GM12865 (cell line): ENCODE measurements at regions not wholly inside any gene's neighbourhood (a gene's known extent, or its start where the extent isn't known, plus 50 kb on each side); places are given as distances from the start of the nearest gene placed in this dataset.

Experiments
- DNase-seq: peaks from one replicate; pipeline ENCODE4 v3.0.0; 2010; ENCODE audit warnings: low read depth
- H3K4me3 ChIP-seq: 2 replicates; pipeline ENCODE4 v1.5.1; 2011; ENCODE audit warnings: mild to moderate bottlenecking, low read depth, low read length, control low read depth
- CTCF ChIP-seq: IDR thresholded peaks from 2 replicates; pipeline ENCODE4 v1.5.1; 2011; ENCODE audit warnings: low read length, control low read depth, low read depth, inconsistent platforms; ENCODE audit not compliant: insufficient read depth; ENCODE audit errors: missing control alignments

DNA sequence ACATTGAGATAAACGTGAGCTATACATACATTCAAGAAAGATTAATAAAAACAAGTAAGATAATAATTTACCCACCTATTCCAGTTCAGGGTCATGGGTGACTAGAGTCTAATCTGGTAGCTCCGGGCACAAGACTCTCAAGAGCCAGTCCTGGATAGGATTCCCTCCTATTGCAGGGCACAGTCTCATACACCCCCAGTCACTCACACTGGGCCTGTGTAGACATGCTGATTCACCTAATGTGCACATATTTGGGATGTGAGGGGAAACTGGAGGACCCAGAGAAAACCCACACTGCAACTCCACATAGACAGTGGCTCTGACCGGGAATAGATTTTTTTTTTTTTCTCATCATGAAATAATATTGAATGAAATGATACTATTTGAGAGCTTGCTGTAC, 81.5 kb upstream of the THUMPD2 start:
- DNase-seq = no peak
- no peak for TF ChIP-seq CTCF
- H3K4me3 ChIP-seq = no peak overlapping the region

GRCh38 chr2:39858677-39859076, 79.6 kb upstream of the THUMPD2 start:
- H3K4me3 ChIP-seq = no peak overlapping the region
- TF ChIP-seq CTCF = no peak
- DNase-seq = no peak

GRCh38 chr2:39855856-39856255, 76.8 kb upstream of the THUMPD2 start:
- TF ChIP-seq CTCF = no peak
- no peak for DNase-seq
- H3K4me3 ChIP-seq = no peak overlapping the region

DNA sequence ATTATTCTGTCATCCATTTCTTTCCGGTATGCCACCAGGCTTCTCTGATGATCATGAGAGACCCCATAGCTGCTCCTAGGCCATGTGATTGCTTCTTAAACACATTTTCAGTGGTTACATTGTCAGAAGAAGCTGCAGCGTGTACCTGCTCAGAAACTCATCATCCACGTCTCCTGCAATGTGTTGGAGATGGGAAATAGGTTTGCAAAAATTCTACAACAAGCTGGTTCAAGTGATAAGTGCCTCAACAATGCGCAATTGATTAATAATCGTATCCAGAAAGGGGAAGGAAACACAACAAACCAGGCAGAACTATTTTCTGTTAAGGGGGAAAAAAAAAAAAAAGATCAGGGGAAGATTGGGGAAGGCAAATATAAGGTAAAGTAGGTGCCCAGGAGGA, 75.7 kb upstream of the THUMPD2 start:
- no peak for DNase-seq
- no peak overlapping the region for H3K4me3 ChIP-seq
- no peak for TF ChIP-seq CTCF

DNA sequence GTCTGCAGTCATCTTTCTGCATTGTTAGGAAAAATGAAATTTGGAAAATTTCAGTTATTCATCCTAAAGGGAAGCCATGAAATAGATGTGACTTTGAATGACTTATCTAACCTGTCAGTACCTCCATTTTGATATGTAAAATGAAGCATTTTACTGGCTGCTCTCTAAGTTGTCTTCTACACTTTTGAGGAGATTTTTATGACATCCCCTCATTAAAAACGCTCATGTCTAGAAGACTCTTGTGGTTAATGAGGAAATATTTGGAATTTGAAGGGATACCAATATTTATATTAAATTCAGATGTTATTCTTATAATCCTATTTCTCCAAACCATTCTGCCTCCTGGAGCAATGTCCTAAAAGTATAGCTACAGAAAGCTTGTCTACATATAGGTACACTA, 73.8 kb upstream of the THUMPD2 start:
- no peak for DNase-seq
- TF ChIP-seq CTCF = no peak
- no peak overlapping the region for H3K4me3 ChIP-seq

DNA sequence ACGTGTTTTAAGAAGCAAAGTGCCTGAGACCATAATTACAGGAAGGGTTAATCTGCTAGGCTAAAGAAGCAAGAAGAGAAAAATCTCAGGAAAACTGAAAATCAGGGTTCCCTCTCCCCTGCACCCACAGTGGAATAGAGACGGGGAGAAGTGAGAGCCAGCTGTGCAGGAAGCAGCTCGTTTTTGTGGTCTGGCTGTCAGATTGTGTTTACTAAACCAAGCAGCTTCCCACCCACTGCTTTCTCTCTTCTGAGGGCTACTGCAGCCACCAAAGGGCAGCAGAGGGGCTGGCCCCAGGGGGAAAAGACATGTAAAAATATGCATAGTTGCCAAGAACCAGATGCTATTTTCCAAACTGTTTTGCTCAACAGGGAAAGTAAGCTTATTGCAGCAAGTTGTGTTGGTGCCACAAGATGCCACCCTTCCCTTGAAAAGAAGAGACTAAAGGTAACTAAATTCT, 72.6 kb upstream of the THUMPD2 start:
- no peak for TF ChIP-seq CTCF
- DNase-seq = peak; percentile 28
- H3K4me3 ChIP-seq = no peak overlapping the region

GRCh38 chr2:39851251-39851650, 72.2 kb upstream of the THUMPD2 start:
- no peak for TF ChIP-seq CTCF
- H3K4me3 ChIP-seq = no peak overlapping the region
- DNase-seq = no peak
